HG03139 (cell line): ENCODE measurements at regions not wholly inside any gene's neighbourhood (a gene's known extent, or its start where the extent isn't known, plus 50 kb on each side); places are given as distances from the start of the nearest gene placed in this dataset.
A peak's percentile ranks its signal among the peaks of the same experiment; 100 is the strongest.

ENCODE experiments used
- ATAC-seq: cut with Tn5 transposase; IDR thresholded peaks from one replicate; pipeline ENCODE4 v1.9.1; 2021; ENCODE audit not compliant: unreplicated experiment

GRCh38 chrX:76228499-76228898 is 55.6 kb downstream of the PBDC1 start:
- no peak for ATAC-seq

- ATAC-seq, result no peak
These were observed 76.0 kb downstream of the PBDC1 start for GRCh38 chrX:76248901-76249300.

DNA sequence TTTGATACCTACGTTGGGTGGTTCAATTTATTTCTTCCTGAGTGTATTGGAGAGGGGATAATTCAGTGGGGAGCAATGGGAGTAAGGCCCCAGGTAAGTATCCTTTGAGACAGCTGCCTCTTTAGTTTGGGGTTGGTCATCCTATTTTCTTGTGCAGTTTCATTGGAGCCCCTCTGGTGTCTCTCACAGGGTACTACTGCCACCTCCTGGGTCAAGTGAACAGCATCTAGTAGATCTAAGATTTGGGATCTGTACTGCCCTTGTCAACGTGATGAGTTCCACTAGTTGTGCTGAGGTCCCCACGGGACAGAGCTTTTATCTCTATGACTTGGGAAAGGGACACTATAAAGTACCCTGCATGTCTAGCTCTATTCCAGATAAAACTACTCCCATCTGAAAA is 80.6 kb downstream of the PBDC1 start:
- ATAC-seq, result peak; percentile 77

GRCh38 chrX:76279007-76279406 is 106.1 kb downstream of the PBDC1 start:
- ATAC-seq, result no peak
